DND-41 (cell line): ENCODE measurements at regions not wholly inside any gene's neighbourhood (a gene's known extent, or its start where the extent isn't known, plus 50 kb on each side); places are given as distances from the start of the nearest gene placed in this dataset.

Experiments used
- EZH2 ChIP-seq: IDR thresholded peaks from 3 replicates; pipeline ENCODE4 v1.6.1; 2012; ENCODE audit warnings: borderline replicate concordance, low read depth, mild to moderate bottlenecking, moderate library complexity, low read length, inconsistent platforms; ENCODE audit not compliant: severe bottlenecking
- TF ChIP-seq, protein P1 (sequence below): IDR thresholded peaks from 2 replicates; pipeline ENCODE4 v1.5.1; 2012; ENCODE audit warnings: borderline replicate concordance, low read length, moderate library complexity, mild to moderate bottlenecking; ENCODE audit not compliant: poor library complexity, severe bottlenecking; ENCODE audit errors: extremely low read depth

DNA sequence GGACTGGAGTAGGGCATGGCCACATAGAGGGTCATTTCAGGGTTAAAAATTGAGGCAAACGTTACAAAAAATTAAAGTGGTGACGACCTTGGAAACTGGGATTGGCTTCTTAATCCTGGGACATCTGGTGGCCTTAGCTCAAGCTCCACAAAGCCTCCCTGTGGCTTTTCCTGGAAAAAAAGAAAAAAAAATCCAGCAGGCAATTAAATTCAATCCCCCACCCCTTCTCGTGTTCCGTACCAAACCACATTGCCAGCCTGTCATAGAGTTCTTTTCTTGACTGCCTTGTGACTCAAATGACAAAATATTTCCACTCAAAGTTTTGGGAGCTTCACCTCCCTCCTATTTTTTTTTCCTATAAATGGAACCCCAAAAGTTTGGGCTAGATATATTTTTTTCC lies 195.6 kb downstream of the HRH4 start:
- TF ChIP-seq, protein P1, sequence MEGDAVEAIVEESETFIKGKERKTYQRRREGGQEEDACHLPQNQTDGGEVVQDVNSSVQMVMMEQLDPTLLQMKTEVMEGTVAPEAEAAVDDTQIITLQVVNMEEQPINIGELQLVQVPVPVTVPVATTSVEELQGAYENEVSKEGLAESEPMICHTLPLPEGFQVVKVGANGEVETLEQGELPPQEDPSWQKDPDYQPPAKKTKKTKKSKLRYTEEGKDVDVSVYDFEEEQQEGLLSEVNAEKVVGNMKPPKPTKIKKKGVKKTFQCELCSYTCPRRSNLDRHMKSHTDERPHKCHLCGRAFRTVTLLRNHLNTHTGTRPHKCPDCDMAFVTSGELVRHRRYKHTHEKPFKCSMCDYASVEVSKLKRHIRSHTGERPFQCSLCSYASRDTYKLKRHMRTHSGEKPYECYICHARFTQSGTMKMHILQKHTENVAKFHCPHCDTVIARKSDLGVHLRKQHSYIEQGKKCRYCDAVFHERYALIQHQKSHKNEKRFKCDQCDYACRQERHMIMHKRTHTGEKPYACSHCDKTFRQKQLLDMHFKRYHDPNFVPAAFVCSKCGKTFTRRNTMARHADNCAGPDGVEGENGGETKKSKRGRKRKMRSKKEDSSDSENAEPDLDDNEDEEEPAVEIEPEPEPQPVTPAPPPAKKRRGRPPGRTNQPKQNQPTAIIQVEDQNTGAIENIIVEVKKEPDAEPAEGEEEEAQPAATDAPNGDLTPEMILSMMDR = no peak
- no peak for TF ChIP-seq EZH2
